ENCODE measurements at regions not wholly inside any gene's neighbourhood (a gene's known extent, or its start where the extent isn't known, plus 50 kb on each side); places are given as distances from the start of the nearest gene placed in this dataset.
"Not testable (repeated sequence)": the region's sequence is repeated elsewhere in the genome, so short reads cannot be mapped to it uniquely, and the experiment has no call there.

DNA sequence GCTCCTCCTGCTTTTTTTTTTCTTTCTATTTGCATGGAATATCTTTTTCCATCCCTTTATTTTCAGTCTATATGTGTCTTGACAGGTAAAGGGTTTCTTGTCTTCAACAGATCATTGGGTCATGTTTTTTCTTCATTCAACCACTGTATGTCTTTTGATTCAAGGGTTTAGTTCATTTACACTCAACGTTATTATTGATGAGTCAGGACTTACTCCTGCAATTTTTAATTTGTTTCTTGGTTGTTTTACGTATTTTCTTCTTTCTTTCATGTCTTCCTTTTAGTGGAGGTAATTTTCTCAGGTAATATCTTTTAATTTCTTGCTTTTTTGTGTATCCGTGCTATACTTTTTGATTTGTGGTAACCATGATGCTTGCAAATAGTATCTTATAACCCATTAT, 429.1 kb upstream of the HTR1E start:
- no peak overlapping the region for H3K9ac ChIP-seq (ENCODE audit: insufficient read depth, low read length)
- TF ChIP-seq, protein P1, sequence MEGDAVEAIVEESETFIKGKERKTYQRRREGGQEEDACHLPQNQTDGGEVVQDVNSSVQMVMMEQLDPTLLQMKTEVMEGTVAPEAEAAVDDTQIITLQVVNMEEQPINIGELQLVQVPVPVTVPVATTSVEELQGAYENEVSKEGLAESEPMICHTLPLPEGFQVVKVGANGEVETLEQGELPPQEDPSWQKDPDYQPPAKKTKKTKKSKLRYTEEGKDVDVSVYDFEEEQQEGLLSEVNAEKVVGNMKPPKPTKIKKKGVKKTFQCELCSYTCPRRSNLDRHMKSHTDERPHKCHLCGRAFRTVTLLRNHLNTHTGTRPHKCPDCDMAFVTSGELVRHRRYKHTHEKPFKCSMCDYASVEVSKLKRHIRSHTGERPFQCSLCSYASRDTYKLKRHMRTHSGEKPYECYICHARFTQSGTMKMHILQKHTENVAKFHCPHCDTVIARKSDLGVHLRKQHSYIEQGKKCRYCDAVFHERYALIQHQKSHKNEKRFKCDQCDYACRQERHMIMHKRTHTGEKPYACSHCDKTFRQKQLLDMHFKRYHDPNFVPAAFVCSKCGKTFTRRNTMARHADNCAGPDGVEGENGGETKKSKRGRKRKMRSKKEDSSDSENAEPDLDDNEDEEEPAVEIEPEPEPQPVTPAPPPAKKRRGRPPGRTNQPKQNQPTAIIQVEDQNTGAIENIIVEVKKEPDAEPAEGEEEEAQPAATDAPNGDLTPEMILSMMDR (conservative IDR thresholded peaks at IDR 0.05 in 1 of 2, IDR thresholded peaks at IDR 0.05 in 1 of 2; ENCODE audit: low read depth in 1 of 2, low read length in 2 of 2), result no peak
- no peak for TF ChIP-seq EZH2 (IDR thresholded peaks at IDR 0.05; ENCODE audit: low read length, missing control alignments)
- H3K4me3 ChIP-seq (replicated peaks in 1 of 4; ENCODE audit: control extremely low read depth in 1 of 4, insufficient read depth in 1 of 4, low read depth in 3 of 4, low read length in 4 of 4), result no peak overlapping the region
- no peak overlapping the region for H2AFZ ChIP-seq (ENCODE audit: low read length)
- no peaks in the 10 kb centered on the region for H3K27me3 ChIP-seq (ENCODE audit: control insufficient read depth, insufficient read depth, low read length)
- no peaks in the 10 kb centered on the region for H3K9me3 ChIP-seq (ENCODE audit: control insufficient read depth, insufficient read depth, low read depth, low read length)
- no peak for DNase-seq (ENCODE audit: low read depth in 2 of 2)
- no peaks in the 10 kb centered on the region for H3K36me3 ChIP-seq (ENCODE audit: control insufficient read depth, insufficient read depth, low read length)
- no peaks in the 10 kb centered on the region for H4K20me1 ChIP-seq (ENCODE audit: control insufficient read depth, extremely low read depth, insufficient read depth, low read length)
- H3K4me2 ChIP-seq (ENCODE audit: extremely low read depth, insufficient read depth, low read length), result no peak overlapping the region
- no peaks in the 10 kb centered on the region for H3K79me2 ChIP-seq (ENCODE audit: control insufficient read depth, insufficient read depth, low read length)
- no peaks in the 10 kb centered on the region for H3K4me1 ChIP-seq (ENCODE audit: control insufficient read depth, extremely low read depth, insufficient read depth, low read length)
- no peak overlapping the region for H3K27ac ChIP-seq (ENCODE audit: insufficient read depth, low read length)

DNA sequence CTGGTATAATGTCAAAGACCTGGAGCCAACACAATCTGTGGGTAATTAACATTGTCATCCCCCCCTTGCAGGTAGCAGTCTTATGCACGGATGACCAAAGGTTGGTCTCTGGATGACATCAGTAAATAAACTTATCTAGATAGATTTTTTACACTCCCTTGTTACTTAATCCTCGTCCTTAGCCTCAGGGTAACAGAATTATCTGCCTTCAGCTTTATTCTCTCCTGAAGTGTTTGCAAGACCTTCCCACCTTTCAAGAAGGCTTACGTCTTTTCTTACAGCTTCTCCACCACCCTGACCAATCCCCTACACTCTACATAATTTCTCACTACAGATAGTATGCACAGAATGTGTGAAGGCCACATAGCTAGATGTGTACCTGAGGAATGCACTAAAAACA, 434.8 kb upstream of the HTR1E start:
- DNase-seq (ENCODE audit: low read depth in 2 of 2), result no peak
- Histone ChIP-seq H3K36me3 (ENCODE audit: control insufficient read depth, insufficient read depth, low read length) (no peaks in the 10 kb centered on the region), H3K9me3 (ENCODE audit: control insufficient read depth, insufficient read depth, low read depth, low read length) (no peaks in the 10 kb centered on the region)

DNA sequence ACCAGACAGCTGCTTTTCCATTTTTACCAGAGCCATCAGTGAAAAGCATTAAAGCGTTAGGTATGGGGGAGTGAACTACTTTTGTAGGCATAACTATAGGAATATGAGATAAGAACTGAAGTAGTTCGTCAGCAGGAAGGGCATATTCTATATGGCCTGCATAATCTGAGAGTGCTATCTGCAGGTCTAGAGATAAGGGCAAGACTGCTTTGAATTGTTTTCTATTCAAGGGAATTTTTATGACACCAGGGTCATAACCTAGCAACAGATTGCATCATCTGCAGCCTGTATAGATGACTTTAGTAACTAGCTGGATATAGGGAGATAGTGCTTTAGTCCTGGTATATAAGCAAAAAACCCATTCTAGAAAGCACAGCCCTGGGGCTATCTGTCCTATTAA, 437.3 kb upstream of the HTR1E start:
- Histone ChIP-seq H2AFZ (ENCODE audit: low read length) (no peak overlapping the region), H3K27ac (ENCODE audit: insufficient read depth, low read length) (no peak overlapping the region), H3K9me3 (ENCODE audit: control insufficient read depth, insufficient read depth, low read depth, low read length) (no peaks in the 10 kb centered on the region), H3K79me2 (ENCODE audit: control insufficient read depth, insufficient read depth, low read length) (no peaks in the 10 kb centered on the region), H4K20me1 (ENCODE audit: control insufficient read depth, extremely low read depth, insufficient read depth, low read length) (no peaks in the 10 kb centered on the region), H3K4me1 (ENCODE audit: control insufficient read depth, extremely low read depth, insufficient read depth, low read length) (no peaks in the 10 kb centered on the region), H3K4me2 (ENCODE audit: extremely low read depth, insufficient read depth, low read length) (no peak overlapping the region), H3K36me3 (ENCODE audit: control insufficient read depth, insufficient read depth, low read length) (no peaks in the 10 kb centered on the region), H3K9ac (ENCODE audit: insufficient read depth, low read length) (no peak overlapping the region), H3K4me3 (replicated peaks in 1 of 4; ENCODE audit: control extremely low read depth in 1 of 4, insufficient read depth in 1 of 4, low read depth in 3 of 4, low read length in 4 of 4) (no peak overlapping the region), H3K27me3 (ENCODE audit: control insufficient read depth, insufficient read depth, low read length) (no peaks in the 10 kb centered on the region)
- DNase-seq (ENCODE audit: low read depth in 2 of 2), result no peak
- no peak for TF ChIP-seq EZH2 (IDR thresholded peaks at IDR 0.05; ENCODE audit: low read length, missing control alignments)
- TF ChIP-seq, protein P1 (conservative IDR thresholded peaks at IDR 0.05 in 1 of 2, IDR thresholded peaks at IDR 0.05 in 1 of 2; ENCODE audit: low read depth in 1 of 2, low read length in 2 of 2), result no peak

More for the DNA sequence above, 434.8 kb upstream of the HTR1E start:
- Histone ChIP-seq H3K4me2 (ENCODE audit: extremely low read depth, insufficient read depth, low read length) (no peak overlapping the region), H3K79me2 (ENCODE audit: control insufficient read depth, insufficient read depth, low read length) (no peaks in the 10 kb centered on the region), H3K4me3 (replicated peaks in 1 of 4; ENCODE audit: control extremely low read depth in 1 of 4, insufficient read depth in 1 of 4, low read depth in 3 of 4, low read length in 4 of 4) (no peak overlapping the region), H4K20me1 (ENCODE audit: control insufficient read depth, extremely low read depth, insufficient read depth, low read length) (no peaks in the 10 kb centered on the region), H2AFZ (ENCODE audit: low read length) (no peak overlapping the region), H3K4me1 (ENCODE audit: control insufficient read depth, extremely low read depth, insufficient read depth, low read length) (no peaks in the 10 kb centered on the region), H3K27ac (ENCODE audit: insufficient read depth, low read length) (no peak overlapping the region), H3K27me3 (ENCODE audit: control insufficient read depth, insufficient read depth, low read length) (no peaks in the 10 kb centered on the region), H3K9ac (ENCODE audit: insufficient read depth, low read length) (no peak overlapping the region)
- no peak for TF ChIP-seq EZH2 (IDR thresholded peaks at IDR 0.05; ENCODE audit: low read length, missing control alignments)
- TF ChIP-seq, protein P1 (conservative IDR thresholded peaks at IDR 0.05 in 1 of 2, IDR thresholded peaks at IDR 0.05 in 1 of 2; ENCODE audit: low read depth in 1 of 2, low read length in 2 of 2), result no peak

DNA sequence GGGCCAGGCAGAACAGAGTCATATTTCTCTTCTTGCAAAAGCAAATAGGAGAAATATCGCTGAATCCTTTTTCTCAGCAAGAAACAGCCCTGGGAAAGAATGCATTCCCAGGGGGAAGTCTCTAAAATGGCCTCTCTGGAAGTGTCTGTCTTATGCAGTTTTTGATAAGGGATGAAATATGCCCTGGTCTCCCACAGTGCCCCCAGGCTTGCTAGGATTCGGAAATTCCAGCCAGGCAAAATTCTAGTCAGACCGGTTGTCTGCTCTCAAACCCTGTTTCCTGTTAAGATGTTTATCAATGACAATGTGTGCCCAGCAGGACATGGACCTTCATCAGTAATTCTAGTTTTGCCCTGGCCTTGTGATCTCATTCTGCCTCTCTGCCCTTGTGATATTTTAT, 448.3 kb upstream of the HTR1E start:
- not testable (repeated sequence) for H3K4me3 ChIP-seq (replicated peaks in 1 of 4; ENCODE audit: control extremely low read depth in 1 of 4, insufficient read depth in 1 of 4, low read depth in 3 of 4, low read length in 4 of 4); H3K27ac ChIP-seq (ENCODE audit: insufficient read depth, low read length); DNase-seq (ENCODE audit: low read depth in 2 of 2); H3K9me3 ChIP-seq (ENCODE audit: control insufficient read depth, insufficient read depth, low read depth, low read length); H3K36me3 ChIP-seq (ENCODE audit: control insufficient read depth, insufficient read depth, low read length); H3K9ac ChIP-seq (ENCODE audit: insufficient read depth, low read length); H3K79me2 ChIP-seq (ENCODE audit: control insufficient read depth, insufficient read depth, low read length); H2AFZ ChIP-seq (ENCODE audit: low read length); H3K4me1 ChIP-seq (ENCODE audit: control insufficient read depth, extremely low read depth, insufficient read depth, low read length); H3K27me3 ChIP-seq (ENCODE audit: control insufficient read depth, insufficient read depth, low read length); H4K20me1 ChIP-seq (ENCODE audit: control insufficient read depth, extremely low read depth, insufficient read depth, low read length); H3K4me2 ChIP-seq (ENCODE audit: extremely low read depth, insufficient read depth, low read length)

All from fibroblast of lung (primary cell).